ENCODE measurements at regions not wholly inside any gene's neighbourhood (a gene's known extent, or its start where the extent isn't known, plus 50 kb on each side); places are given as distances from the start of the nearest gene placed in this dataset.
"Not testable (repeated sequence)": the region's sequence is repeated elsewhere in the genome, so short reads cannot be mapped to it uniquely, and the experiment has no call there.

DNA sequence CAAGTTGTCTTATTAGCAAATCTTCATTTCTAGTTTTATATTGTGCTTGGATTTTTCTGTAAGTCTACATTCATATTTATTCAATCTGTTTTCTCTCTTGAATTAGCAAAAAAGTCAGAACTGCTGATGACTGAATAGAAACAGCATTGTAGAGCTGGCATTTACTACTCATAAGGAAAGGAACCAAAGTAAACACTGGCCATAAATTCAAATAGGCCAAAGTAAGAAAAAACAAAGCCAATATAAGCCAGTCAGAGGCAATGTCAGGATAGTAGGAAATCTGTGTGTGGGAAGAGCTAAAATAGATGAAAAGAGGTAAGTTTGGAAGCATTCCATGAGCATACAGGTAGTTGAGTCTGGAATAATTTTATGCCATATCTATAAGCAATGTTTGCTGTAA, 307.2 kb upstream of the SLITRK3 start:
- TF ChIP-seq, protein P1, sequence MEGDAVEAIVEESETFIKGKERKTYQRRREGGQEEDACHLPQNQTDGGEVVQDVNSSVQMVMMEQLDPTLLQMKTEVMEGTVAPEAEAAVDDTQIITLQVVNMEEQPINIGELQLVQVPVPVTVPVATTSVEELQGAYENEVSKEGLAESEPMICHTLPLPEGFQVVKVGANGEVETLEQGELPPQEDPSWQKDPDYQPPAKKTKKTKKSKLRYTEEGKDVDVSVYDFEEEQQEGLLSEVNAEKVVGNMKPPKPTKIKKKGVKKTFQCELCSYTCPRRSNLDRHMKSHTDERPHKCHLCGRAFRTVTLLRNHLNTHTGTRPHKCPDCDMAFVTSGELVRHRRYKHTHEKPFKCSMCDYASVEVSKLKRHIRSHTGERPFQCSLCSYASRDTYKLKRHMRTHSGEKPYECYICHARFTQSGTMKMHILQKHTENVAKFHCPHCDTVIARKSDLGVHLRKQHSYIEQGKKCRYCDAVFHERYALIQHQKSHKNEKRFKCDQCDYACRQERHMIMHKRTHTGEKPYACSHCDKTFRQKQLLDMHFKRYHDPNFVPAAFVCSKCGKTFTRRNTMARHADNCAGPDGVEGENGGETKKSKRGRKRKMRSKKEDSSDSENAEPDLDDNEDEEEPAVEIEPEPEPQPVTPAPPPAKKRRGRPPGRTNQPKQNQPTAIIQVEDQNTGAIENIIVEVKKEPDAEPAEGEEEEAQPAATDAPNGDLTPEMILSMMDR (IDR thresholded peaks at IDR 0.05; ENCODE audit: low read depth, low read length, missing control alignments): no peak
- no peak for DNase-seq (ENCODE audit: extremely low read depth, low read depth)
- no peak overlapping the region for H3K4me3 ChIP-seq (replicated peaks; ENCODE audit: low read depth, low read length)

DNA sequence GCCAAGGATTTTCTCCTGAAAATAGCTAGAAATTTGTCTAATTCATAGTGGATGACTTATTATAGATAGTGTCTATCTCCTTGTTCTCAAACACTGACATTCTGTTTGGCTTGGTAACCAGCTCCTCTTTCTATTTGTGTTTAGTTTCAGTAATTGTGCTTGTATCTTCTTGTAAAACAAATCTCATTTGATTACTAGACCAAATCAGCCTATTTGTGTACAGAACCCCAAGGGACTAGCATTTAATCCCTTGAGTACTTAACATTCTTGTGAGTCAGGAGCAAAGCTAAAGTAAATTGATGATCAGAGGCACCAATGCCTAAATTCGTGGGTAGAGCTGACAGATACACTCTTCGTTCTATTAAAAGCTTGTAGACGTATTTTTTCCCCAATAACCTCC, 306.5 kb upstream of the SLITRK3 start:
- no peak for DNase-seq (ENCODE audit: extremely low read depth, low read depth)
- TF ChIP-seq, protein P1 (IDR thresholded peaks at IDR 0.05; ENCODE audit: low read depth, low read length, missing control alignments): no peak
- H3K4me3 ChIP-seq (replicated peaks; ENCODE audit: low read depth, low read length): no peak overlapping the region

DNA sequence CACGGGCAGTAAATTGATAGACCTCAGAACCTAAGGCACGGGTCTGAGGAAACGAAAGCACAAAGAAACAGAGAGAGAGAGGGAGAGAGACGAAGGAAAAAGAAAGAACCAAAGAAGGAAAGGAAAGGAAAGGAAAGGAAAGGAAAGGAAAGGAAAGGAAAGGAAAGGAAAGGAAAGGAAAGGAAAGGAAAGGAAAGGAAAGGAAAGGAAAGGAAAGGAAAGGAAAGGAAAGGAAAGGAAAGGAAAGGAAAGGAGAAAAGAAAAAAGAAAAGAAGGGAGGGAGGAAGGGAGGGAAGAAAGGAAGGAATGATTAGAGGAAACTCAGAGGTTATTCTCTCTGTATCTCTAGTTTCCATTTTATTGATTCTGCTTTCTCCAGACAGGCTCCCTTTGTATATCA, 302.6 kb upstream of the SLITRK3 start:
- H3K4me3 ChIP-seq (replicated peaks; ENCODE audit: low read depth, low read length); DNase-seq (ENCODE audit: extremely low read depth, low read depth): not testable (repeated sequence)

DNA sequence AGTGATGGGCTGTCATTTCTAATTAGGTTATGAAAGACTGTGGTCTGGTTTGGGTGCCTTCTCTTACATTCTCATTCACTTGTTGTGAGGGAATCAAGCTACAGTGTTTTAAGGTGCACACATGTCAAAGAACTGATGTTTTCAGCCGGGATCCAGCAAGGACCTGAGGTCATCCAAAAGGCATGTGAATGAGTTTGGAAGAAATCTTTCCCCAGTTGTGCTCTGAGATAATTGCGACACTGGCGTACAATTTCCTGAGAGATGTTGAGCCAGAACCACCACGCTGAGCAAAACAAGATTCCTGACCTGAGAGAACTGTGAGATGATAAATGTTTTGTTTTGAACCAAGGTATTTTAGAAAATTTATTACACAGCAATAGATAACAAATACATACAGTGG, 295.3 kb upstream of the SLITRK3 start:
- DNase-seq (ENCODE audit: extremely low read depth, low read depth): no peak
- no peak overlapping the region for H3K4me3 ChIP-seq (replicated peaks; ENCODE audit: low read depth, low read length)
- TF ChIP-seq, protein P1 (IDR thresholded peaks at IDR 0.05; ENCODE audit: low read depth, low read length, missing control alignments): no peak

DNA sequence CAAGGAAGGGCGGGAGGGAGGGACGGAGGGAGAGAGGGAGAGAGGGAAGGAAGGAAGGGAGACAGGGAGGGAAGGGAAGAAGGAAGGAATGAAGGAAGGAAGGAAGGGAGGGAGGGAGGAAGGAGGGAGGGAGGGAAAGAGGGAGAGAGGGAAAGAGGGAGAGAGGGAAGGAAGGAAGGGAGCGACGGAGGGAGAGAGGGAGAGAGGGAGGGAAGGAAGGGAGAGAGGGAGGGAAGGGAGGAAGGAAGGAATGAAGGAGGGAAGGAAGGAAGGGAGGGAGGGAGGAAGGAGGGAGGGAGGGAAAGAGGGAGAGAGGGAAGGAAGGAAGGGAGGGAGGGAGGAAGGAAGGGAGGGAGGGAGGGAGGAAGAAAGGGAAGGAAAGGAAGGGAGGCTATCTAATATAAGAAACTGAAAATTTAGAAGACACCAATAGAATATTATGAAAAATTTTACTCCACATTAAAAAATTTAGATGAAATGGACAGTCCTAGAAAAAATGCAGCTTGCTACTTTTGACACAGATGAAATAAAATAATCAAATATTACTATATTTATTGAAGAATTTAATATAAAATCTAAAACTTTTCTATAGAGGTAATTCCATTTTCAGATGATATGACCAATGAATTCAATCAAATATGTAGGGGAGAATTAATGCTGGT, 280.3 kb upstream of the SLITRK3 start:
- H3K4me3 ChIP-seq (replicated peaks; ENCODE audit: low read depth, low read length): no peak overlapping the region
- TF ChIP-seq, protein P1 (IDR thresholded peaks at IDR 0.05; ENCODE audit: low read depth, low read length, missing control alignments): no peak
- DNase-seq (ENCODE audit: extremely low read depth, low read depth): no peak

DNA sequence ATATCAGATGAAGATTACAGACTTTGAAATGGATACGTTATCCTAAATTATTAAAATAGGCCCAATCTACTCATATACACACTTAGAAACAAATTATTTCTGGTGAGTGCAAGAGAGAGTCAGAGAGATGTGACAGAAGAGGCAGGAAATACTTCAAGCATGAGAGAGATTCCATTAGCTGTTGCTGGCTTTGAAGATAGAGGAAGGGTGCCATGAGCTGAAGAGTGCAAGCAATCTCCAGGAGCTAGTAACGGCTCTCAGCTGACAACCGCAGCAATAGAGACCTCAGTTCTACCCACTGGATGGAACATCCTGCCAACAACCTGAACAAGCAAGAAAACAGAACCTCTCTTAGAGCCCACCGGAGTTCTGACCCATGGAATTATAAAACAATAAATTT, 270.7 kb upstream of the SLITRK3 start:
- TF ChIP-seq, protein P1 (IDR thresholded peaks at IDR 0.05; ENCODE audit: low read depth, low read length, missing control alignments): no peak
- no peak for DNase-seq (ENCODE audit: extremely low read depth, low read depth)
- H3K4me3 ChIP-seq (replicated peaks; ENCODE audit: low read depth, low read length): no peak overlapping the region

DNA sequence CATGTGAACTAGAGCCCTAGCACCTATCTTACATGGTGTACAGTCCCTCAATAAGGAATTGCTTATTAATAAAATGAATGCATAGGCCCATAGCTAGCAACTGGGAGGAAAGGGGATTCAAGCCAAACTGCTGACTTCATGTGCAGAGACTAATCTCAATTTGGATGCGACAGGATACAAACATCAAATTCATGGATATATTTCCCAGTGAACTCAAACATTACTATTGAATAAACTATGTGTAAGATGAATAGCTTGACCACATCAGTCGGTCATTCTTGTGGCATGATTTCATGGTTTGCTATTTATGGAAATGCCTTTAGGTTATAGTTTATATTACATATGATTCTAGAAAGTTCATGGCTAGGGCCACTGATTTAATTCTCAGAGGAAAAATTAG, 268.6 kb upstream of the SLITRK3 start:
- DNase-seq (ENCODE audit: extremely low read depth, low read depth): no peak
- no peak overlapping the region for H3K4me3 ChIP-seq (replicated peaks; ENCODE audit: low read depth, low read length)
- TF ChIP-seq, protein P1 (IDR thresholded peaks at IDR 0.05; ENCODE audit: low read depth, low read length, missing control alignments): no peak
